SK-N-SH (cell line): ENCODE measurements at regions not wholly inside any gene's neighbourhood (a gene's known extent, or its start where the extent isn't known, plus 50 kb on each side); places are given as distances from the start of the nearest gene placed in this dataset.

Experiments
- CTCF ChIA-PET: fragments of 300-600, 350-600 bp; formaldehyde crosslinking; extraction: SDS; loops from one replicate; lab custom pipeline; 2021; lab: Yijun Ruan, JAX
- POLR2A ChIA-PET: fragments of 350-600 bp; sonication (Branson Sonifier 250); formaldehyde crosslinking; extraction: SDS; loops from one replicate; lab custom pipeline; 2020; ENCODE audit warnings: antibody characterized with exemption, inconsistent platforms; lab: Yijun Ruan, JAX
- DNase-seq: peaks from one replicate; pipeline ENCODE4 v3.0.0; 2012
- H2AFZ ChIP-seq: fragments of 200-600 bp; sonication (generic); 2 replicates; pipeline ENCODE4 v1.8.1; 2016; ENCODE audit warnings: antibody characterized with exemption, mild to moderate bottlenecking, low read depth
- H3F3A ChIP-seq: fragments of 200-600 bp; sonication (generic); replicated peaks from 2 replicates; pipeline ENCODE3; 2016; ENCODE audit warnings: antibody characterized with exemption, mild to moderate bottlenecking; ENCODE audit not compliant: insufficient read depth
- H3K27ac ChIP-seq, 2 experiments: fragments of 200-500 bp in 1 of 2; fragments of 200-600 bp in 1 of 2; sonication (Bioruptor generic) in 1 of 2; sonication (generic), shearing (Covaris generic) in 1 of 2; 2 replicates each; pipeline versions ENCODE4 v1.5.1 to v1.6.1; 2014 to 2016; ENCODE audit warnings: low read depth in 2 of 2, inconsistent platforms in 1 of 2, low read length in 1 of 2, mild to moderate bottlenecking in 1 of 2, mixed read lengths in 1 of 2
- H3K27me3 ChIP-seq: fragments of 200-600 bp; sonication (generic), shearing (Covaris generic); 2 replicates; pipeline ENCODE4 v1.6.1; 2016; ENCODE audit warnings: mixed run types; ENCODE audit not compliant: insufficient read depth
- H3K36me3 ChIP-seq, 2 experiments: fragments of 200-500 bp in 1 of 2; fragments of 200-600 bp in 1 of 2; sonication (Bioruptor generic) in 1 of 2; sonication (generic) in 1 of 2; replicated peaks in 1 of 2; 2 replicates each; pipeline versions ENCODE3 to v1.5.1; 2014 to 2016; ENCODE audit warnings: low read length in 1 of 2, mild to moderate bottlenecking in 1 of 2; ENCODE audit not compliant: insufficient read depth in 2 of 2, control insufficient read depth in 1 of 2
- H3K4me1 ChIP-seq, 2 experiments: fragments of 200-500 bp in 1 of 2; fragments of 200-600 bp in 1 of 2; sonication (Bioruptor generic) in 1 of 2; sonication (generic), shearing (Covaris generic) in 1 of 2; 2 replicates each; pipeline versions ENCODE4 v1.5.1 to v1.6.1; 2014 to 2016; ENCODE audit warnings: low read depth in 1 of 2, low read length in 1 of 2, mixed run types in 1 of 2; ENCODE audit not compliant: insufficient read depth in 2 of 2, control insufficient read depth in 1 of 2
- H3K4me2 ChIP-seq: fragments of 200-600 bp; sonication (generic), shearing (Covaris generic); 2 replicates; pipeline ENCODE4 v1.6.1; 2017; ENCODE audit warnings: mixed run types
- H3K4me3 ChIP-seq, 2 experiments: fragments of 200-500 bp in 1 of 2; fragments of 200-600 bp in 1 of 2; sonication (Bioruptor generic) in 1 of 2; sonication (generic), shearing (Covaris generic) in 1 of 2; 2 replicates each; pipeline versions ENCODE4 v1.5.1 to v1.8.1; 2014 to 2016; ENCODE audit warnings: low read depth in 2 of 2, inconsistent platforms in 1 of 2, low read length in 1 of 2, mild to moderate bottlenecking in 1 of 2, mixed read lengths in 1 of 2, moderate library complexity in 1 of 2
- H3K79me2 ChIP-seq: fragments of 200-600 bp; sonication (generic); 2 replicates; pipeline ENCODE4 v1.8.1; 2017; ENCODE audit warnings: mild to moderate bottlenecking; ENCODE audit not compliant: insufficient read depth
- H3K9ac ChIP-seq: fragments of 200-600 bp; sonication (generic); 2 replicates; pipeline ENCODE4 v1.6.1; 2017; ENCODE audit warnings: mixed run types
- H3K9me2 ChIP-seq: fragments of 200-600 bp; sonication (generic); 2 replicates; pipeline ENCODE4 v1.6.1; 2017; ENCODE audit warnings: mixed run types
- H3K9me3 ChIP-seq: fragments of 200-600 bp; sonication (generic); 2 replicates; pipeline ENCODE4 v1.6.1; 2017; ENCODE audit warnings: mixed run types, mild to moderate bottlenecking, moderate library complexity
- H4K20me1 ChIP-seq: fragments of 200-600 bp; sonication (generic); 2 replicates; pipeline ENCODE4 v1.6.1; 2017; ENCODE audit warnings: mild to moderate bottlenecking, mixed run types; ENCODE audit not compliant: insufficient read depth
- CHD2 ChIP-seq: fragments of 150-350 bp; IDR thresholded peaks from 2 replicates; pipeline ENCODE4 v1.6.1; 2018; ENCODE audit warnings: low read length; ENCODE audit not compliant: partially characterized antibody
- ELF1 ChIP-seq: IDR thresholded peaks from 2 replicates; pipeline ENCODE4 v1.4.0; 2012
- EP300 ChIP-seq, 2 experiments: IDR thresholded peaks; 2 replicates each; pipeline versions ENCODE4 v1.4.0 to v1.6.1; 2012; ENCODE audit warnings: borderline replicate concordance in 1 of 2, low read depth in 1 of 2, low read length in 1 of 2
- EZH2phosphoT487 ChIP-seq: fragments of 200-600 bp; sonication (generic); IDR thresholded peaks from 2 replicates; pipeline ENCODE4 v1.6.1; 2017; ENCODE audit warnings: low read depth, mixed run types, mild to moderate bottlenecking, antibody characterized with exemption, moderate library complexity, borderline replicate concordance
- FOXM1 ChIP-seq: IDR thresholded peaks from 2 replicates; pipeline ENCODE4 v1.4.0; 2012; ENCODE audit warnings: low read depth, mild to moderate bottlenecking
- GABPA ChIP-seq: IDR thresholded peaks from 2 replicates; pipeline ENCODE4 v1.4.0; 2012; ENCODE audit warnings: low read depth, mild to moderate bottlenecking
- GATA2 ChIP-seq: sonication (generic); formaldehyde crosslinking; IDR thresholded peaks from 2 replicates; pipeline ENCODE4 v1.5.0; 2020; ENCODE audit warnings: mild to moderate bottlenecking, missing genetic modification reagents
- JUND ChIP-seq: IDR thresholded peaks from 2 replicates; pipeline ENCODE4 v1.4.0; 2012
- MAX ChIP-seq: IDR thresholded peaks from 2 replicates; pipeline ENCODE4 v1.4.0; 2012; ENCODE audit warnings: low read depth
- MEF2A ChIP-seq: IDR thresholded peaks from 2 replicates; pipeline ENCODE4 v1.4.0; 2012; ENCODE audit warnings: low read depth, borderline replicate concordance
- MXI1 ChIP-seq: IDR thresholded peaks from 2 replicates; pipeline ENCODE4 v1.6.1; 2012; ENCODE audit warnings: mild to moderate bottlenecking, low read depth, low read length, improper control_type of control experiment
- NFIC ChIP-seq: IDR thresholded peaks from 2 replicates; pipeline ENCODE4 v1.4.0; 2012; ENCODE audit warnings: borderline replicate concordance
- NRF1 ChIP-seq: IDR thresholded peaks from 2 replicates; pipeline ENCODE4 v1.6.1; 2012; ENCODE audit warnings: low read depth, mild to moderate bottlenecking, low read length
- POLR2AphosphoS5 ChIP-seq: IDR thresholded peaks from 2 replicates; pipeline ENCODE4 v1.6.1; 2012; ENCODE audit warnings: low read depth, low read length
- RAD21 ChIP-seq: IDR thresholded peaks from 2 replicates; pipeline ENCODE4 v1.6.1; 2012; ENCODE audit warnings: mild to moderate bottlenecking, low read length
- RCOR1 ChIP-seq: fragments of 150-350 bp; IDR thresholded peaks from 2 replicates; pipeline ENCODE4 v1.6.1; 2017; ENCODE audit warnings: antibody characterized with exemption, low read length
- RFX5 ChIP-seq: IDR thresholded peaks from 2 replicates; pipeline ENCODE4 v1.6.1; 2012; ENCODE audit warnings: mild to moderate bottlenecking, improper control_type of control experiment, low read length
- RXRA ChIP-seq: IDR thresholded peaks from 2 replicates; pipeline ENCODE4 v1.4.0; 2012; ENCODE audit warnings: low read depth, mild to moderate bottlenecking, borderline replicate concordance
- SIN3A ChIP-seq: IDR thresholded peaks from 2 replicates; pipeline ENCODE4 v1.6.1; 2012; ENCODE audit warnings: low read depth, mild to moderate bottlenecking, low read length, moderate library complexity, borderline replicate concordance
- SMC3 ChIP-seq: IDR thresholded peaks from 2 replicates; pipeline ENCODE4 v1.6.1; 2012; ENCODE audit warnings: low read depth, low read length, improper control_type of control experiment
- TAF1 ChIP-seq: IDR thresholded peaks from 2 replicates; pipeline ENCODE4 v1.6.1; 2012; ENCODE audit warnings: low read depth, mild to moderate bottlenecking, low read length, moderate library complexity, borderline replicate concordance
- TCF12 ChIP-seq: IDR thresholded peaks from 2 replicates; pipeline ENCODE4 v1.4.0; 2012
- TEAD4 ChIP-seq: IDR thresholded peaks from 2 replicates; pipeline ENCODE4 v1.4.0; 2012; ENCODE audit warnings: mild to moderate bottlenecking, borderline replicate concordance; ENCODE audit not compliant: insufficient read depth
- YY1 ChIP-seq: IDR thresholded peaks from 2 replicates; pipeline ENCODE4 v1.4.0; 2012; ENCODE audit warnings: low read depth, mild to moderate bottlenecking
- WGBS: methylation state at CpG from one replicate; pipeline ENCODE4 v1.1.6; 2017; ENCODE audit warnings: low lambda C conversion rate; 5-methylcytosine and 5-hydroxymethylcytosine counted together
- TF ChIP-seq, protein P1 (sequence below): fragments of 150-350 bp; IDR thresholded peaks from 2 replicates; pipeline ENCODE4 v1.6.1; 2016; ENCODE audit warnings: mild to moderate bottlenecking, low read depth, low read length
- TF ChIP-seq, protein P2 (sequence below): IDR thresholded peaks from 2 replicates; pipeline ENCODE4; 2012
- TF ChIP-seq, protein P3 (sequence below): fragments of 200-600 bp; sonication (generic); IDR thresholded peaks from 2 replicates; pipeline ENCODE4 v1.6.1; 2017; ENCODE audit warnings: antibody characterized with exemption, mild to moderate bottlenecking, moderate library complexity

GRCh38 chr1:116847190-116847589 lies 62.5 kb upstream of the PTGFRN start:
- no peaks in the 10 kb centered on the region for H3K27me3 ChIP-seq
- 57% methylated on average over 2 of the region's 2 CpGs for WGBS
- H3K79me2 ChIP-seq: no peaks in the 10 kb centered on the region
- H3K4me1 ChIP-seq: peaks cover 0 to 8% of the 10 kb centered on the region in 2 experiments; a peak in 1 of 4 replicates
- no peaks in the 10 kb centered on the region for H3K36me3 ChIP-seq
- POLR2A ChIA-PET: no interaction called here
- no peak for DNase-seq
- H3K9ac ChIP-seq: no peak overlapping the region
- no peaks in the 10 kb centered on the region for H3F3A ChIP-seq
- CTCF ChIA-PET: no interaction called here
- H3K4me2 ChIP-seq: no peak overlapping the region
- H3K9me2 ChIP-seq: no peaks in the 10 kb centered on the region
- TF ChIP-seq JUND (no peak), TEAD4 (no peak), EP300 (IDR thresholded peaks at IDR 0.05; ENCODE audit: borderline replicate concordance in 1 of 2, low read depth in 1 of 2, low read length in 1 of 2) (no peak), RXRA (no peak), ELF1 (no peak), YY1 (no peak), GATA2 (no peak), SIN3A (no peak), TAF1 (no peak), CHD2 (no peak), MAX (no peak), RFX5 (no peak), RAD21 (no peak), TCF12 (no peak), NRF1 (no peak), MXI1 (no peak), FOXM1 (no peak), EZH2phosphoT487 (no peak)
- no peak overlapping the region for H3K4me3 ChIP-seq
- no peaks in the 10 kb centered on the region for H4K20me1 ChIP-seq
- H3K9me3 ChIP-seq: no peaks in the 10 kb centered on the region
- no peak overlapping the region for H2AFZ ChIP-seq
- no peak overlapping the region for H3K27ac ChIP-seq

GRCh38 chr1:116847688-116848531 lies 61.8 kb upstream of the PTGFRN start:
- Histone ChIP-seq H3K9ac (no peak overlapping the region), H3K9me2 (no peaks in the 10 kb centered on the region), H4K20me1 (no peaks in the 10 kb centered on the region), H2AFZ (no peak overlapping the region), H3F3A (no peaks in the 10 kb centered on the region), H3K79me2 (no peaks in the 10 kb centered on the region), H3K4me3 (no peak overlapping the region), H3K4me1 (peaks cover 0 to 13% of the 10 kb centered on the region in 2 experiments; a peak in 1 of 4 replicates), H3K4me2 (no peak overlapping the region), H3K36me3 (no peaks in the 10 kb centered on the region), H3K27ac (no peak overlapping the region; a peak in 1 of 4 replicates), H3K27me3 (no peaks in the 10 kb centered on the region), H3K9me3 (no peaks in the 10 kb centered on the region)
- ChIA-PET CTCF (no interaction called here), POLR2A (no interaction called here)
- no peak for DNase-seq
- 75% methylated on average over 13 of the region's 13 CpGs for WGBS
- TF ChIP-seq RFX5 (no peak), MEF2A (no peak), POLR2AphosphoS5 (no peak), RCOR1 (no peak), NFIC (no peak), MXI1 (no peak), ELF1 (no peak), GATA2 (no peak), TAF1 (no peak), JUND (no peak), SMC3 (no peak), RXRA (no peak), RAD21 (no peak), GABPA (no peak)
- TF ChIP-seq, protein P1, sequence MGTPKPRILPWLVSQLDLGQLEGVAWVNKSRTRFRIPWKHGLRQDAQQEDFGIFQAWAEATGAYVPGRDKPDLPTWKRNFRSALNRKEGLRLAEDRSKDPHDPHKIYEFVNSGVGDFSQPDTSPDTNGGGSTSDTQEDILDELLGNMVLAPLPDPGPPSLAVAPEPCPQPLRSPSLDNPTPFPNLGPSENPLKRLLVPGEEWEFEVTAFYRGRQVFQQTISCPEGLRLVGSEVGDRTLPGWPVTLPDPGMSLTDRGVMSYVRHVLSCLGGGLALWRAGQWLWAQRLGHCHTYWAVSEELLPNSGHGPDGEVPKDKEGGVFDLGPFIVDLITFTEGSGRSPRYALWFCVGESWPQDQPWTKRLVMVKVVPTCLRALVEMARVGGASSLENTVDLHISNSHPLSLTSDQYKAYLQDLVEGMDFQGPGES: no peak
- TF ChIP-seq, protein P2, sequence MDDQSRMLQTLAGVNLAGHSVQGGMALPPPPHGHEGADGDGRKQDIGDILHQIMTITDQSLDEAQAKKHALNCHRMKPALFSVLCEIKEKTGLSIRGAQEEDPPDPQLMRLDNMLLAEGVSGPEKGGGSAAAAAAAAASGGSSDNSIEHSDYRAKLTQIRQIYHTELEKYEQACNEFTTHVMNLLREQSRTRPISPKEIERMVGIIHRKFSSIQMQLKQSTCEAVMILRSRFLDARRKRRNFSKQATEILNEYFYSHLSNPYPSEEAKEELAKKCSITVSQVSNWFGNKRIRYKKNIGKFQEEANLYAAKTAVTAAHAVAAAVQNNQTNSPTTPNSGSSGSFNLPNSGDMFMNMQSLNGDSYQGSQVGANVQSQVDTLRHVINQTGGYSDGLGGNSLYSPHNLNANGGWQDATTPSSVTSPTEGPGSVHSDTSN: no peak
- TF ChIP-seq, protein P3, sequence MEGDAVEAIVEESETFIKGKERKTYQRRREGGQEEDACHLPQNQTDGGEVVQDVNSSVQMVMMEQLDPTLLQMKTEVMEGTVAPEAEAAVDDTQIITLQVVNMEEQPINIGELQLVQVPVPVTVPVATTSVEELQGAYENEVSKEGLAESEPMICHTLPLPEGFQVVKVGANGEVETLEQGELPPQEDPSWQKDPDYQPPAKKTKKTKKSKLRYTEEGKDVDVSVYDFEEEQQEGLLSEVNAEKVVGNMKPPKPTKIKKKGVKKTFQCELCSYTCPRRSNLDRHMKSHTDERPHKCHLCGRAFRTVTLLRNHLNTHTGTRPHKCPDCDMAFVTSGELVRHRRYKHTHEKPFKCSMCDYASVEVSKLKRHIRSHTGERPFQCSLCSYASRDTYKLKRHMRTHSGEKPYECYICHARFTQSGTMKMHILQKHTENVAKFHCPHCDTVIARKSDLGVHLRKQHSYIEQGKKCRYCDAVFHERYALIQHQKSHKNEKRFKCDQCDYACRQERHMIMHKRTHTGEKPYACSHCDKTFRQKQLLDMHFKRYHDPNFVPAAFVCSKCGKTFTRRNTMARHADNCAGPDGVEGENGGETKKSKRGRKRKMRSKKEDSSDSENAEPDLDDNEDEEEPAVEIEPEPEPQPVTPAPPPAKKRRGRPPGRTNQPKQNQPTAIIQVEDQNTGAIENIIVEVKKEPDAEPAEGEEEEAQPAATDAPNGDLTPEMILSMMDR: no peak
